ENCODE measurements at regions not wholly inside any gene's neighbourhood (a gene's known extent, or its start where the extent isn't known, plus 50 kb on each side); places are given as distances from the start of the nearest gene placed in this dataset.
"Not testable (repeated sequence)": the region's sequence is repeated elsewhere in the genome, so short reads cannot be mapped to it uniquely, and the experiment has no call there.

GRCh38 chr11:86153439-86153838, 84.6 kb upstream of the PICALM start:
- Histone ChIP-seq H3K27ac (ENCODE audit: low read depth, low read length) (no peak overlapping the region), H3K4me3 (ENCODE audit: low read length) (no peak overlapping the region), H3K27me3 (ENCODE audit: insufficient read depth, low read length) (no peaks in the 10 kb centered on the region), H3K9ac (ENCODE audit: low read depth, low read length) (no peak overlapping the region), H3K4me1 (ENCODE audit: insufficient read depth, low read length) (peaks cover 11% of the 10 kb centered on the region), H3K9me3 (ENCODE audit: insufficient read depth, low read depth, low read length) (no peaks in the 10 kb centered on the region), H3K36me3 (ENCODE audit: insufficient read depth, low read length) (no peaks in the 10 kb centered on the region)
- WGBS: no CpG with 5 or more reads among the region's 1 CpG

GRCh38 chr11:86152901-86153300, 84.0 kb upstream of the PICALM start:
- no peak overlapping the region for H3K27ac ChIP-seq (ENCODE audit: low read depth, low read length)
- WGBS: 94% methylated on average over 2 of the region's 2 CpGs
- H3K9me3 ChIP-seq (ENCODE audit: insufficient read depth, low read depth, low read length): no peaks in the 10 kb centered on the region
- no peaks in the 10 kb centered on the region for H3K36me3 ChIP-seq (ENCODE audit: insufficient read depth, low read length)
- H3K4me3 ChIP-seq (ENCODE audit: low read length): no peak overlapping the region
- H3K4me1 ChIP-seq (ENCODE audit: insufficient read depth, low read length): peaks cover 14% of the 10 kb centered on the region
- no peak overlapping the region for H3K9ac ChIP-seq (ENCODE audit: low read depth, low read length)
- no peaks in the 10 kb centered on the region for H3K27me3 ChIP-seq (ENCODE audit: insufficient read depth, low read length)

GRCh38 chr11:86152006-86152862, 83.3 kb upstream of the PICALM start:
- Histone ChIP-seq H3K4me1 (ENCODE audit: insufficient read depth, low read length) (peaks cover 14% of the 10 kb centered on the region), H3K9me3 (ENCODE audit: insufficient read depth, low read depth, low read length) (no peaks in the 10 kb centered on the region), H3K9ac (ENCODE audit: low read depth, low read length) (no peak overlapping the region), H3K36me3 (ENCODE audit: insufficient read depth, low read length) (no peaks in the 10 kb centered on the region), H3K27ac (ENCODE audit: low read depth, low read length) (no peak overlapping the region), H3K27me3 (ENCODE audit: insufficient read depth, low read length) (no peaks in the 10 kb centered on the region), H3K4me3 (ENCODE audit: low read length) (no peak overlapping the region)
- WGBS: 73% methylated on average over 2 of the region's 2 CpGs

DNA sequence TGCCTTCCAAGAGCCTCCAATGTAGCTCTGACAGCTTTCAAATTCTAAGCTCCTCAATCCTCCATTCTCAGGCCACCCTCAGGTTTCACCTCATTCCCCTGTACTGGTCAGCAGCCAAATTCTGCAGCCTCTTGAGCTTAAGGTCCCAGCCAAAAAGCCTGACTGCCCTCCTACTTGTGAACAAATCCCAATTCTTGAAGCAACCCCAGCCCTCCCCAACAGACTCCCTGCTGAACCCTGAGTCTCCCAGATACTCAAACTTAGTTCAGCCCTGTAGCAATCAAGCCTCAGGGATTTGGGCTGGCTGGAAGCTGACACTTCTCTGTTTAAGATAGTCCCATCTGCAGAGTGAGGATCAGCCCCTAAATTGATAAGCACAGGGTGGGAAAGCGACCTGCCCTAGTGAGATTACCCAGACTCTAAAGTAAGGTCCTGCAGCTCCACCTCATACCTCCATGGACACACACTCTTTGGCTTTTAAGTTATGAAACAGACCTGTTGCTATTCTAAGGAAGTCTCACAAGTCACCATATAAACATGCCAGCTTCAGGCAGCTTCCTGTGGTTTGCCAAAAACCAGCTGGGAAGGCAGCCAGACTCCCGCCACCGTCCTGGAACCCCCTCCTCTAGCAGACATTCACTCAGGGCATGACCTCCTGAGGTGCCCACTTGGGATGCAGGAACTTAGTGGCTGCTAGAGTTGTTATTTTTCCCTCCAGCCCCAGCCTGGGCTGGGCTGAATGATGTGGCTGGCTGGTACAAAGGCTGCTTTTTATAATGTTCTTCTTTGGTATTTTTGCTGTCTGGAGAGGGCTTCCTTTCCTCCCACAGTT, 82.5 kb upstream of the PICALM start:
- Histone ChIP-seq H3K9me3 (ENCODE audit: insufficient read depth, low read depth, low read length) (no peaks in the 10 kb centered on the region), H3K4me3 (ENCODE audit: low read length) (no peak overlapping the region), H3K27ac (ENCODE audit: low read depth, low read length) (no peak overlapping the region), H3K9ac (ENCODE audit: low read depth, low read length) (no peak overlapping the region), H3K4me1 (ENCODE audit: insufficient read depth, low read length) (peaks cover 14% of the 10 kb centered on the region), H3K36me3 (ENCODE audit: insufficient read depth, low read length) (no peaks in the 10 kb centered on the region), H3K27me3 (ENCODE audit: insufficient read depth, low read length) (no peaks in the 10 kb centered on the region)
- WGBS: 52% methylated on average over 3 of the region's 3 CpGs

GRCh38 chr11:86150847-86151173, 81.9 kb upstream of the PICALM start:
- no peak overlapping the region for H3K4me3 ChIP-seq (ENCODE audit: low read length)
- H3K9ac ChIP-seq (ENCODE audit: low read depth, low read length): no peak overlapping the region
- H3K9me3 ChIP-seq (ENCODE audit: insufficient read depth, low read depth, low read length): no peaks in the 10 kb centered on the region
- WGBS: 97% methylated on average over 2 of the region's 2 CpGs
- H3K36me3 ChIP-seq (ENCODE audit: insufficient read depth, low read length): no peaks in the 10 kb centered on the region
- peaks cover 14% of the 10 kb centered on the region for H3K4me1 ChIP-seq (ENCODE audit: insufficient read depth, low read length)
- no peak overlapping the region for H3K27ac ChIP-seq (ENCODE audit: low read depth, low read length)
- no peaks in the 10 kb centered on the region for H3K27me3 ChIP-seq (ENCODE audit: insufficient read depth, low read length)

DNA sequence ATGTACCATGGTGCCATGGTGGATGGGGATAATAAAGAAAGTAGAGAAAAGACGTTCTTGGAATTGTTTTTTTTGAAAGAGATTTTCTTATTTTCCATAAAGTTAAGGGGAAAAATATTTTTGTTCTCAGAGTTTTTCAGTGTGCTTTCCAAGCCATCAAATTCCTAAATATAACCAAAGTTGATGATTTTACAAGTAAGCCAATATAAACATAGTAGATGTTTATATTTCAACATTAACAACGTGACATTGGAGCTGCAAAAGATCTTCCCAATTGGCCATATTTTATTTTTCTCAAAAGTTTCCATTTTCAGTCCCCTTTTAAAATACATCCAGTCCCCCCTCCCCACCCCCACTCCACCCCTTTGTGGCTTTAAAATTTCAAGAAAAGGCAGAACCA, 80.9 kb upstream of the PICALM start:
- H3K27me3 ChIP-seq (ENCODE audit: insufficient read depth, low read length): no peaks in the 10 kb centered on the region
- H3K27ac ChIP-seq (ENCODE audit: low read depth, low read length): no peak overlapping the region
- H3K36me3 ChIP-seq (ENCODE audit: insufficient read depth, low read length): no peaks in the 10 kb centered on the region
- H3K4me3 ChIP-seq (ENCODE audit: low read length): no peak overlapping the region
- no peak overlapping the region for H3K9ac ChIP-seq (ENCODE audit: low read depth, low read length)
- H3K4me1 ChIP-seq (ENCODE audit: insufficient read depth, low read length): peaks cover 14% of the 10 kb centered on the region
- WGBS: 87% methylated on average over 2 of the region's 2 CpGs
- no peaks in the 10 kb centered on the region for H3K9me3 ChIP-seq (ENCODE audit: insufficient read depth, low read depth, low read length)

DNA sequence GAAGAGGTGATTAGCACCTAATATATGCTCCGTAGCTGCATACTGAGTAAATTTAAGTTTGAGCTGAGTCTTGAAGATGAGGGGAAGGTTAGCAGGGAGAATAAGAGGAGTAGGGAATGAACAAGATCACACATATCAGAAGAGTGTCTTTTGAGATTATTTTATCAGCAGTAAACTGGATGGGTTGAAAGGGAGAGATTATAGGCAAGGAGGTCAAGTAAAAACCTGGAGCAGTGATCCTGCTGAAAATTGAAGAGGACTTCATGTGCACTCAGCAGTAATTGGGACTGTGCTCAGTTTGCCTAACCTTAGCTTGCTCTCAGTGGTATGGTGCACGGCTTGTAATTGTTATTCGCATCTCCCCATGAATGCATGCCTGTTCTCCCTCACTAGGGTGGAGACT, 79.5 kb upstream of the PICALM start:
- Histone ChIP-seq H3K27me3 (ENCODE audit: insufficient read depth, low read length) (no peaks in the 10 kb centered on the region), H3K36me3 (ENCODE audit: insufficient read depth, low read length) (no peaks in the 10 kb centered on the region), H3K4me3 (ENCODE audit: low read length) (no peak overlapping the region), H3K27ac (ENCODE audit: low read depth, low read length) (no peak overlapping the region), H3K4me1 (ENCODE audit: insufficient read depth, low read length) (peaks cover 14% of the 10 kb centered on the region), H3K9ac (ENCODE audit: low read depth, low read length) (no peak overlapping the region), H3K9me3 (ENCODE audit: insufficient read depth, low read depth, low read length) (no peaks in the 10 kb centered on the region)
- WGBS: 72% methylated on average over 3 of the region's 3 CpGs

GRCh38 chr11:86147004-86147403, 78.1 kb upstream of the PICALM start:
- Histone ChIP-seq H3K27ac (ENCODE audit: low read depth, low read length) (no peak overlapping the region), H3K36me3 (ENCODE audit: insufficient read depth, low read length) (no peaks in the 10 kb centered on the region), H3K9me3 (ENCODE audit: insufficient read depth, low read depth, low read length) (no peaks in the 10 kb centered on the region), H3K27me3 (ENCODE audit: insufficient read depth, low read length) (no peaks in the 10 kb centered on the region), H3K9ac (ENCODE audit: low read depth, low read length) (no peak overlapping the region), H3K4me3 (ENCODE audit: low read length) (no peak overlapping the region), H3K4me1 (ENCODE audit: insufficient read depth, low read length) (peaks cover 14% of the 10 kb centered on the region)
- WGBS: 90% methylated on average over 3 of the region's 3 CpGs

GRCh38 chr11:86145439-86146156, 76.7 kb upstream of the PICALM start:
- Histone ChIP-seq H3K27me3 (ENCODE audit: insufficient read depth, low read length) (no peaks in the 10 kb centered on the region), H3K4me3 (ENCODE audit: low read length) (no peak overlapping the region), H3K9ac (ENCODE audit: low read depth, low read length) (no peak overlapping the region), H3K27ac (ENCODE audit: low read depth, low read length) (no peak overlapping the region), H3K9me3 (ENCODE audit: insufficient read depth, low read depth, low read length) (no peaks in the 10 kb centered on the region), H3K4me1 (ENCODE audit: insufficient read depth, low read length) (peaks cover 5% of the 10 kb centered on the region; the same call in 1 of the 2 replicates), H3K36me3 (ENCODE audit: insufficient read depth, low read length) (no peaks in the 10 kb centered on the region)
- 94% methylated on average over 5 of the region's 5 CpGs for WGBS

- H3K36me3 ChIP-seq (ENCODE audit: insufficient read depth, low read length): no peaks in the 10 kb centered on the region
- H3K27me3 ChIP-seq (ENCODE audit: insufficient read depth, low read length): no peaks in the 10 kb centered on the region
- H3K4me1 ChIP-seq (ENCODE audit: insufficient read depth, low read length): peaks cover 5% of the 10 kb centered on the region; the same call in 1 of the 2 replicates
- H3K9me3 ChIP-seq (ENCODE audit: insufficient read depth, low read depth, low read length): no peaks in the 10 kb centered on the region
- no peak overlapping the region for H3K27ac ChIP-seq (ENCODE audit: low read depth, low read length)
- H3K9ac ChIP-seq (ENCODE audit: low read depth, low read length): no peak overlapping the region
- 100% methylated on average over 1 of the region's 3 CpGs for WGBS
- no peak overlapping the region for H3K4me3 ChIP-seq (ENCODE audit: low read length)
Measured at GRCh38 chr11:86144846-86145245, 76.0 kb upstream of the PICALM start.

- not testable (repeated sequence) for H3K4me3 ChIP-seq (ENCODE audit: low read length); H3K36me3 ChIP-seq (ENCODE audit: insufficient read depth, low read length); H3K4me1 ChIP-seq (ENCODE audit: insufficient read depth, low read length); H3K9me3 ChIP-seq (ENCODE audit: insufficient read depth, low read depth, low read length); H3K27me3 ChIP-seq (ENCODE audit: insufficient read depth, low read length); H3K9ac ChIP-seq (ENCODE audit: low read depth, low read length); H3K27ac ChIP-seq (ENCODE audit: low read depth, low read length)
- WGBS: 93% methylated on average over 9 of the region's 9 CpGs
Measured at GRCh38 chr11:86144087-86144486, 75.2 kb upstream of the PICALM start.

Measured in HUES64 (cell line).